Gastrocnemius medialis (tissue), 4 donors: ENCODE measurements at regions not wholly inside any gene's neighbourhood (a gene's known extent, or its start where the extent isn't known, plus 50 kb on each side); places are given as distances from the start of the nearest gene placed in this dataset.

Source experiments
- ATAC-seq, 2 donors: fragments of 150-250 bp; one replicate each; pipeline ENCODE4 v1.9.1; 2016
- DNase-seq, 2 donors: peaks; one replicate each; pipeline ENCODE4 v3.0.0-alpha.2; 2019
- H3K27ac ChIP-seq, 4 donors: fragments of 200-600 bp; sonication (generic); 1 replicate in 1 of 4; 2 replicates in 3 of 4; pipeline ENCODE4 v1.5.1; 2016 to 2018; ENCODE audit warnings: mild to moderate bottlenecking in 2 of 4, moderate library complexity in 1 of 4
- H3K27me3 ChIP-seq, 3 donors: fragments of 200-600 bp; sonication (generic) in 2 of 3; 1 replicate in 1 of 3; 2 replicates in 2 of 3; pipeline versions ENCODE4 v1.5.1 to v1.6.0; 2016 to 2019; ENCODE audit warnings: mild to moderate bottlenecking in 1 of 3, moderate library complexity in 1 of 3
- H3K36me3 ChIP-seq, 2 donors: fragments of 200-600 bp; sonication (generic) in 1 of 2; one replicate each; pipeline ENCODE4 v1.5.1; 2017 to 2018
- H3K4me1 ChIP-seq, 2 donors: fragments of 200-600 bp; sonication (generic) in 1 of 2; one replicate each; pipeline ENCODE4 v1.5.1; 2016 to 2017; ENCODE audit warnings: mild to moderate bottlenecking in 2 of 2
- H3K4me3 ChIP-seq, 4 donors: fragments of 200-600 bp; sonication (generic) in 3 of 4; 1 replicate in 1 of 4; 2 replicates in 3 of 4; pipeline ENCODE4 v1.5.1; 2016 to 2019; ENCODE audit warnings: mild to moderate bottlenecking in 2 of 4
- H3K9me3 ChIP-seq, 3 donors: fragments of 200-600 bp; sonication (generic) in 2 of 3; 1 replicate in 1 of 3; 2 replicates in 2 of 3; pipeline ENCODE4 v1.5.1; 2016 to 2019
- POLR2A ChIP-seq, 2 donors: fragments of 450-650 bp; IDR thresholded peaks; one replicate each; pipeline ENCODE4 v1.6.1; 2017; ENCODE audit warnings: antibody characterized with exemption in 2 of 2, mild to moderate bottlenecking in 2 of 2, moderate library complexity in 2 of 2
- in situ Hi-C, 4 donors: fragments of 200-750 bp; cut with MboI; loops; one replicate each; pipeline versions ENCODE4 v1.15.0 to v1.8.0; 2017; ENCODE audit warnings: low sequenced_read_pairs in 4 of 4
- intact Hi-C: fragments of 100-400 bp; cut with DNase I; formaldehyde crosslinking; loops from one replicate; pipeline ENCODE4 v1.15.1; 2023; ENCODE audit warnings: low total_unique reads
- TF ChIP-seq, protein P1 (sequence below), 5 experiments: fragments of 450-650 bp in 3 of 5; fragments of 200-600 bp in 2 of 5; sonication (generic) in 2 of 5; IDR thresholded peaks in 4 of 5; conservative IDR thresholded peaks in 1 of 5; 1 replicate in 4 of 5; 2 replicates in 1 of 5; pipeline ENCODE4 v1.5.1; 2016 to 2019; ENCODE audit warnings: antibody characterized with exemption in 5 of 5, mild to moderate bottlenecking in 3 of 5, moderate library complexity in 3 of 5

- H3K27me3 ChIP-seq: no peaks in the 10 kb centered on the region
- no peaks in the 10 kb centered on the region for H3K9me3 ChIP-seq
- H3K36me3 ChIP-seq: no peaks in the 10 kb centered on the region
- H3K27ac ChIP-seq: no peak overlapping the region
- in situ Hi-C loops (no loop called here), intact Hi-C loops (no loop called here)
- no peaks in the 10 kb centered on the region for H3K4me1 ChIP-seq
- DNase-seq (no peak), ATAC-seq (no peak)
- TF ChIP-seq POLR2A (IDR thresholded peaks at IDR 0.05): no peak
- TF ChIP-seq, protein P1, sequence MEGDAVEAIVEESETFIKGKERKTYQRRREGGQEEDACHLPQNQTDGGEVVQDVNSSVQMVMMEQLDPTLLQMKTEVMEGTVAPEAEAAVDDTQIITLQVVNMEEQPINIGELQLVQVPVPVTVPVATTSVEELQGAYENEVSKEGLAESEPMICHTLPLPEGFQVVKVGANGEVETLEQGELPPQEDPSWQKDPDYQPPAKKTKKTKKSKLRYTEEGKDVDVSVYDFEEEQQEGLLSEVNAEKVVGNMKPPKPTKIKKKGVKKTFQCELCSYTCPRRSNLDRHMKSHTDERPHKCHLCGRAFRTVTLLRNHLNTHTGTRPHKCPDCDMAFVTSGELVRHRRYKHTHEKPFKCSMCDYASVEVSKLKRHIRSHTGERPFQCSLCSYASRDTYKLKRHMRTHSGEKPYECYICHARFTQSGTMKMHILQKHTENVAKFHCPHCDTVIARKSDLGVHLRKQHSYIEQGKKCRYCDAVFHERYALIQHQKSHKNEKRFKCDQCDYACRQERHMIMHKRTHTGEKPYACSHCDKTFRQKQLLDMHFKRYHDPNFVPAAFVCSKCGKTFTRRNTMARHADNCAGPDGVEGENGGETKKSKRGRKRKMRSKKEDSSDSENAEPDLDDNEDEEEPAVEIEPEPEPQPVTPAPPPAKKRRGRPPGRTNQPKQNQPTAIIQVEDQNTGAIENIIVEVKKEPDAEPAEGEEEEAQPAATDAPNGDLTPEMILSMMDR (IDR thresholded peaks at IDR 0.05 in 4 of 5, conservative IDR thresholded peaks at IDR 0.05 in 1 of 5): no peak
- no peak overlapping the region for H3K4me3 ChIP-seq
These were observed 229.0 kb upstream of the IPO5 start for GRCh38 chr13:97724450-97724849.

GRCh38 chr13:97726664-97727280 lies 226.7 kb upstream of the IPO5 start:
- in situ Hi-C loops: no loop called here
- peak in 1 of 2 donors; percentile 60 for ATAC-seq

DNA sequence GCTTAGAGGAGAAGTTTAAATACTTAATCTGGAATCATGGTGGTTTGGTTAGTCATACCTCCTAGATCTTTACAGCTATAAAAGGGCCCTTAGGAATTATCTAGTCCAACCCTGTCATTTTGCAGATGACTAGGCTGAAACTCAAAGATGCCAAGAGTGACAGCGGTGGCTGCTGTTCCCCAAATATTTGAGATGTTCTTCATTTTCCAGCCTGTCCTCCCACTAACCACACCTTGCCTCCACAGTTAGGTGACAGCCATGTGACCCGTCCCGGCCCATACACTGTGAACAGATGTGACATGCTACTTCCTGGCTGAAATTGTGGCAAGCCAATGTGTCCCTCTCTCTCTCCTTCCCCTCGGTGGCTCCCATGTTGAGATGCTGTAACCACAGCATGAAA lies 225.5 kb upstream of the IPO5 start:
- ATAC-seq (no peak), DNase-seq (no peak)
- Histone ChIP-seq H3K27me3 (no peaks in the 10 kb centered on the region), H3K9me3 (no peaks in the 10 kb centered on the region), H3K4me1 (no peaks in the 10 kb centered on the region), H3K27ac (no peak overlapping the region), H3K36me3 (no peaks in the 10 kb centered on the region), H3K4me3 (no peak overlapping the region)
- intact Hi-C loops (no loop called here), in situ Hi-C loops (no loop called here)
- TF ChIP-seq, protein P1 (IDR thresholded peaks at IDR 0.05 in 4 of 5, conservative IDR thresholded peaks at IDR 0.05 in 1 of 5): no peak
- TF ChIP-seq POLR2A (IDR thresholded peaks at IDR 0.05): no peak

More at GRCh38 chr13:97726664-97727280, 226.7 kb upstream of the IPO5 start:
- H3K4me3 ChIP-seq: no peak overlapping the region
- no peaks in the 10 kb centered on the region for H3K9me3 ChIP-seq
- no peaks in the 10 kb centered on the region for H3K4me1 ChIP-seq
- DNase-seq: no peak
- no peaks in the 10 kb centered on the region for H3K36me3 ChIP-seq
- H3K27ac ChIP-seq: no peak overlapping the region
- TF ChIP-seq POLR2A (IDR thresholded peaks at IDR 0.05): no peak
- TF ChIP-seq, protein P1 (IDR thresholded peaks at IDR 0.05 in 4 of 5, conservative IDR thresholded peaks at IDR 0.05 in 1 of 5): no peak
- no peaks in the 10 kb centered on the region for H3K27me3 ChIP-seq
- intact Hi-C loops: no loop called here

- intact Hi-C loops (no loop called here), in situ Hi-C loops (no loop called here)
- TF ChIP-seq, protein P1 (IDR thresholded peaks at IDR 0.05 in 4 of 5, conservative IDR thresholded peaks at IDR 0.05 in 1 of 5): no peak
- no peak for TF ChIP-seq POLR2A (IDR thresholded peaks at IDR 0.05)
- no peaks in the 10 kb centered on the region for H3K27me3 ChIP-seq
- H3K36me3 ChIP-seq: no peaks in the 10 kb centered on the region
- no peak overlapping the region for H3K4me3 ChIP-seq
- H3K9me3 ChIP-seq: no peaks in the 10 kb centered on the region
- no peak for DNase-seq
- no peak for ATAC-seq
- no peak overlapping the region for H3K27ac ChIP-seq
- no peaks in the 10 kb centered on the region for H3K4me1 ChIP-seq
These were observed 217.0 kb upstream of the IPO5 start for GRCh38 chr13:97736436-97736835.

DNA sequence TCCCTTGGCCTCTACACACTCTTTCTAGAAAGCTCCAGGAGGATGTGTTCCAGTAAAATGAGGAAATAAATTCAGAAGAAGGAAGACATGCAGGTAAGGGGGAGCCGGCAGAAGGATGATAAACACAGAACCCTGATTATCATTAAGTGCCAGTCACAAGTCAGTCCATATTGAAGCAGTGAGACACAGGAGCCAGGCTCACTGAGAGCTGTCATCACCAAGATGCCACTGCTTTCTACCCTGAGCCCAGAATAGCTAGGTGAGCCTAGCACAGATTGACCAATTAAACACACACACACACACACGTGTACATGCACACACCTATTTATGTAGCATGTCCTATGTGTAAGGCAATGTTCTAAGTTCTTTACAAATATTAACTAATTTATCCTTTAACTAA lies 211.4 kb upstream of the IPO5 start:
- in situ Hi-C loops (no loop called here), intact Hi-C loops (no loop called here)
- DNase-seq (no peak), ATAC-seq (no peak)
- no peaks in the 10 kb centered on the region for H3K27me3 ChIP-seq
- TF ChIP-seq, protein P1 (IDR thresholded peaks at IDR 0.05 in 4 of 5, conservative IDR thresholded peaks at IDR 0.05 in 1 of 5): no peak
- TF ChIP-seq POLR2A (IDR thresholded peaks at IDR 0.05): no peak
- no peaks in the 10 kb centered on the region for H3K4me1 ChIP-seq
- H3K36me3 ChIP-seq: no peaks in the 10 kb centered on the region
- H3K27ac ChIP-seq: no peak overlapping the region
- no peaks in the 10 kb centered on the region for H3K9me3 ChIP-seq
- no peak overlapping the region for H3K4me3 ChIP-seq
